K562 (cell line): ENCODE measurements at regions not wholly inside any gene's neighbourhood (a gene's known extent, or its start where the extent isn't known, plus 50 kb on each side); places are given as distances from the start of the nearest gene placed in this dataset.

Experiments
- CBX5 ChIP-seq: IDR thresholded peaks from 2 replicates; pipeline ENCODE4 v1.6.1; 2014; ENCODE audit warnings: low read depth, borderline replicate concordance
- CTCF ChIP-seq, 3 experiments: IDR thresholded peaks in 2 of 3; conservative IDR thresholded peaks in 1 of 3; 2 replicates each; pipeline ENCODE4 v1.5.1; 2011 to 2012; ENCODE audit warnings: low read length in 3 of 3, mild to moderate bottlenecking in 3 of 3, control low read depth in 2 of 3, improper control_type of control experiment in 1 of 3, inconsistent platforms in 1 of 3, low read depth in 1 of 3, mixed read lengths in 1 of 3, moderate library complexity in 1 of 3; ENCODE audit not compliant: insufficient read depth in 2 of 3
- E2F6 ChIP-seq, 2 experiments: IDR thresholded peaks; 2 replicates each; pipeline ENCODE4 v1.6.1; 2011; ENCODE audit warnings: borderline replicate concordance in 1 of 2, control low read depth in 1 of 2, low read depth in 1 of 2, low read length in 1 of 2, mild to moderate bottlenecking in 1 of 2, mixed read lengths in 1 of 2, moderate library complexity in 1 of 2; ENCODE audit not compliant: insufficient read depth in 1 of 2, insufficient read length in 1 of 2, poor library complexity in 1 of 2, severe bottlenecking in 1 of 2; ENCODE audit errors: extremely low read depth in 1 of 2
- FOXP4 ChIP-seq: sonication (generic); formaldehyde crosslinking; IDR thresholded peaks from 2 replicates; pipeline ENCODE4 v1.8.0; 2022; ENCODE audit warnings: mild to moderate bottlenecking, missing genetic modification reagents, borderline replicate concordance
- HMGXB4 ChIP-seq: sonication (generic); formaldehyde crosslinking; IDR thresholded peaks from 2 replicates; pipeline ENCODE4 v1.8.1; 2023; ENCODE audit warnings: mild to moderate bottlenecking, missing genetic modification reagents
- MAFG ChIP-seq: fragments of 450-650 bp; conservative IDR thresholded peaks from 2 replicates; pipeline ENCODE4 v1.6.1; 2016; ENCODE audit warnings: missing genetic modification characterization, missing compliant biosample characterization
- MLX ChIP-seq, 2 experiments: fragments of 450-650 bp in 1 of 2; sonication (generic) in 1 of 2; formaldehyde crosslinking; conservative IDR thresholded peaks; 2 replicates each; pipeline versions ENCODE4 v1.4.0 to v1.8.1; 2020 to 2022; ENCODE audit warnings: mild to moderate bottlenecking in 1 of 2, missing genetic modification reagents in 1 of 2
- POLR2A ChIP-seq: fragments of 450-650 bp; conservative IDR thresholded peaks from 2 replicates; pipeline ENCODE4 v1.6.1; 2016
- RB1 ChIP-seq: fragments of 450-650 bp; IDR thresholded peaks from 2 replicates; pipeline ENCODE4 v1.6.1; 2017; ENCODE audit warnings: low read depth, mild to moderate bottlenecking
- SIRT6 ChIP-seq: IDR thresholded peaks from one replicate; pipeline ENCODE4 v1.6.1; 2012; ENCODE audit warnings: low read depth, mild to moderate bottlenecking, control low read depth, inconsistent platforms, low read length, moderate library complexity
- SP1 ChIP-seq: sonication (generic); formaldehyde crosslinking; IDR thresholded peaks from 2 replicates; pipeline ENCODE4 v1.8.1; 2022; ENCODE audit warnings: mild to moderate bottlenecking, missing genetic modification reagents
- XRCC5 ChIP-seq: fragments of 200-400 bp; formaldehyde crosslinking; IDR thresholded peaks from 2 replicates; pipeline ENCODE4 v1.6.1; 2017; ENCODE audit warnings: low read depth, mild to moderate bottlenecking, low read length
- ZBTB49 ChIP-seq: sonication (generic); formaldehyde crosslinking; IDR thresholded peaks from 2 replicates; pipeline ENCODE4 v1.8.0; 2022; ENCODE audit warnings: missing genetic modification reagents, mild to moderate bottlenecking, borderline replicate concordance
- ZNF324 ChIP-seq: fragments of 250-450 bp; sonication (Bioruptor Pico); IDR thresholded peaks from 2 replicates; pipeline ENCODE4 v1.4.0; 2020; ENCODE audit warnings: mild to moderate bottlenecking

GRCh38 chr2:37820471-37820986, 104.6 kb upstream of the RMDN2 start:
- TF ChIP-seq POLR2A (no peak), XRCC5 (no peak), MAFG (no peak), CTCF (IDR thresholded peaks at IDR 0.05 in 2 of 3, conservative IDR thresholded peaks at IDR 0.05 in 1 of 3; ENCODE audit: insufficient read depth in 2 of 3, low read depth in 1 of 3, low read length in 3 of 3) (no peak), E2F6 (IDR thresholded peaks at IDR 0.05; ENCODE audit: borderline replicate concordance in 1 of 2, extremely low read depth in 1 of 2, insufficient read depth in 1 of 2, insufficient read length in 1 of 2, low read depth in 1 of 2, low read length in 1 of 2, poor library complexity in 1 of 2, severe bottlenecking in 1 of 2) (no peak), SIRT6 (no peak), ZNF324 (CRISPR knock-in tag) (no peak), ZBTB49 (CRISPR knock-in tag) (no peak), SP1 (CRISPR knock-in tag) (no peak), HMGXB4 (no peak), RB1 (no peak), CBX5 (no peak), FOXP4 (CRISPR knock-in tag) (no peak), MLX (CRISPR knock-in tag; conservative IDR thresholded peaks at IDR 0.05) (no peak)
